ENCODE measurements at regions not wholly inside any gene's neighbourhood (a gene's known extent, or its start where the extent isn't known, plus 50 kb on each side); places are given as distances from the start of the nearest gene placed in this dataset.
"Not testable (repeated sequence)": the region's sequence is repeated elsewhere in the genome, so short reads cannot be mapped to it uniquely, and the experiment has no call there.

- H3K27me3 ChIP-seq (ENCODE audit: insufficient read depth, low read depth, low read length) = no peaks in the 10 kb centered on the region
- no peak overlapping the region for H3K9ac ChIP-seq (ENCODE audit: low read length)
Observed at GRCh38 chrX:11899091-11899490, 141.1 kb downstream of the MSL3 start.

DNA sequence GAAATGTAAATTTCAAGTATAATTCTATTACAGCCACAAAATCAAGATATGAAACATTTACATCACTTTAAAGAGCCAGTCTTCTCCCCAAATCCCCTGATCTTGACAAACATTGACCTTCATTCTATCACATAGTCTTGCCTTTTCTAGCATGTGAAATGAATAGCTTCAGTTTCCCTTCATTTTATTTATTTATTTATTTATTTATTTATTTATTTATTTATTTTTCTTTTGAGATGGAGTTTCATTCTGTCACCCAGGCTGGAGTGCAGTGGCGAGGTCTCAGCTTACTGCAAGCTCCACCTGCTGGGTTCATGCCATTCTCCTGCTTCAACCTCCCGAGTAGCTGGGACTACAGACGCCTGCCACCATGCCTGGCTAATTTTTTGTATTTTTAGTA lies 147.9 kb downstream of the MSL3 start:
- not testable (repeated sequence) for H3K4me2 ChIP-seq (ENCODE audit: low read length); H3K9ac ChIP-seq (ENCODE audit: low read length); H4K20me1 ChIP-seq (ENCODE audit: insufficient read depth); H3K79me2 ChIP-seq (replicated peaks; ENCODE audit: insufficient read depth, low read length); H3K4me3 ChIP-seq (ENCODE audit: low read length); H3K27me3 ChIP-seq (ENCODE audit: insufficient read depth, low read depth, low read length); H3K36me3 ChIP-seq (ENCODE audit: insufficient read depth, low read length); H3K9me2 ChIP-seq (ENCODE audit: insufficient read depth, low read length); H2AFZ ChIP-seq (ENCODE audit: low read depth, low read length); H3K9me3 ChIP-seq (ENCODE audit: low read length); H3K27ac ChIP-seq (ENCODE audit: low read length); H3F3A ChIP-seq (ENCODE audit: insufficient read depth, low read length, poor library complexity, severe bottlenecking)

More at GRCh38 chrX:11899091-11899490, 141.1 kb downstream of the MSL3 start:
- no peaks in the 10 kb centered on the region for H3K36me3 ChIP-seq (ENCODE audit: insufficient read depth, low read length)
- no peak overlapping the region for H3K27ac ChIP-seq (ENCODE audit: low read length)
- H3K4me3 ChIP-seq (ENCODE audit: low read length) = no peak overlapping the region
- no peaks in the 10 kb centered on the region for H3F3A ChIP-seq (ENCODE audit: insufficient read depth, low read length, poor library complexity, severe bottlenecking)
- TF ChIP-seq RAD21 (conservative IDR thresholded peaks at IDR 0.05) (no peak), TAF1 (IDR thresholded peaks at IDR 0.05; ENCODE audit: low read depth) (no peak), POLR2AphosphoS5 (IDR thresholded peaks at IDR 0.05) (no peak), MXI1 (conservative IDR thresholded peaks at IDR 0.05; ENCODE audit: poor library complexity, severe bottlenecking) (no peak), SMC3 (conservative IDR thresholded peaks at IDR 0.05; ENCODE audit: poor library complexity) (no peak), EP300 (conservative IDR thresholded peaks at IDR 0.05; ENCODE audit: poor library complexity, severe bottlenecking) (no peak), EZH2 (IDR thresholded peaks at IDR 0.05; ENCODE audit: borderline replicate concordance, insufficient read depth, low read length, poor library complexity, severe bottlenecking) (no peak), REST (IDR thresholded peaks at IDR 0.05; ENCODE audit: borderline replicate concordance) (no peak)
- TF ChIP-seq, protein P1, sequence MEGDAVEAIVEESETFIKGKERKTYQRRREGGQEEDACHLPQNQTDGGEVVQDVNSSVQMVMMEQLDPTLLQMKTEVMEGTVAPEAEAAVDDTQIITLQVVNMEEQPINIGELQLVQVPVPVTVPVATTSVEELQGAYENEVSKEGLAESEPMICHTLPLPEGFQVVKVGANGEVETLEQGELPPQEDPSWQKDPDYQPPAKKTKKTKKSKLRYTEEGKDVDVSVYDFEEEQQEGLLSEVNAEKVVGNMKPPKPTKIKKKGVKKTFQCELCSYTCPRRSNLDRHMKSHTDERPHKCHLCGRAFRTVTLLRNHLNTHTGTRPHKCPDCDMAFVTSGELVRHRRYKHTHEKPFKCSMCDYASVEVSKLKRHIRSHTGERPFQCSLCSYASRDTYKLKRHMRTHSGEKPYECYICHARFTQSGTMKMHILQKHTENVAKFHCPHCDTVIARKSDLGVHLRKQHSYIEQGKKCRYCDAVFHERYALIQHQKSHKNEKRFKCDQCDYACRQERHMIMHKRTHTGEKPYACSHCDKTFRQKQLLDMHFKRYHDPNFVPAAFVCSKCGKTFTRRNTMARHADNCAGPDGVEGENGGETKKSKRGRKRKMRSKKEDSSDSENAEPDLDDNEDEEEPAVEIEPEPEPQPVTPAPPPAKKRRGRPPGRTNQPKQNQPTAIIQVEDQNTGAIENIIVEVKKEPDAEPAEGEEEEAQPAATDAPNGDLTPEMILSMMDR (IDR thresholded peaks at IDR 0.05; ENCODE audit: poor library complexity, severe bottlenecking) = no peak
- H3K9me3 ChIP-seq (ENCODE audit: low read length) = no peaks in the 10 kb centered on the region
- H3K4me2 ChIP-seq (ENCODE audit: low read length) = no peak overlapping the region
- H4K20me1 ChIP-seq (ENCODE audit: insufficient read depth) = no peaks in the 10 kb centered on the region
- no peak overlapping the region for H2AFZ ChIP-seq (ENCODE audit: low read depth, low read length)
- H3K79me2 ChIP-seq (replicated peaks; ENCODE audit: insufficient read depth, low read length) = no peaks in the 10 kb centered on the region
- H3K9me2 ChIP-seq (ENCODE audit: insufficient read depth, low read length) = no peaks in the 10 kb centered on the region

DNA sequence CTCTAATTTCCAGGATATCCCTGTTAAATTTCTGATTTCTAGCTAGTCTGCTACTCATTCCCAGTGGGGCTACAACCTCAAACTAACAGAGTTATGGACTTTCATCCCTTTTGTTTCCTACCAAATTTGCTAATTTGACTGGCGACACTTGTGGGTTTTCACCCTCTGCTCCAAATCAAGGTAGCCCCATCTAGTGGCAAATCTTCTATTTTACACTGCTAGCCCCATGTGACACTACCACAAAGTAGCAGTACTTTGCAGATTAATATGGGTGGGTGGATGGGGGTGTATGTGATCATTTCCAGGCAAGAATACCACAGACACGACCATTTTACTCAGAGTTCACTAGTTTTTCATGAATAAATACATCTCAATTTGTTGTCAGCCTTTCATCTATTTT lies 150.3 kb downstream of the MSL3 start:
- no peaks in the 10 kb centered on the region for H3K27me3 ChIP-seq (ENCODE audit: insufficient read depth, low read depth, low read length)
- H3K79me2 ChIP-seq (replicated peaks; ENCODE audit: insufficient read depth, low read length) = no peaks in the 10 kb centered on the region
- H3F3A ChIP-seq (ENCODE audit: insufficient read depth, low read length, poor library complexity, severe bottlenecking) = no peaks in the 10 kb centered on the region
- H3K4me3 ChIP-seq (ENCODE audit: low read length) = no peak overlapping the region
- no peak overlapping the region for H3K4me2 ChIP-seq (ENCODE audit: low read length)
- H3K9me2 ChIP-seq (ENCODE audit: insufficient read depth, low read length) = no peaks in the 10 kb centered on the region
- TF ChIP-seq MXI1 (conservative IDR thresholded peaks at IDR 0.05; ENCODE audit: poor library complexity, severe bottlenecking) (no peak), SMC3 (conservative IDR thresholded peaks at IDR 0.05; ENCODE audit: poor library complexity) (no peak), EZH2 (IDR thresholded peaks at IDR 0.05; ENCODE audit: borderline replicate concordance, insufficient read depth, low read length, poor library complexity, severe bottlenecking) (no peak)
- H2AFZ ChIP-seq (ENCODE audit: low read depth, low read length) = no peak overlapping the region
- H3K36me3 ChIP-seq (ENCODE audit: insufficient read depth, low read length) = no peaks in the 10 kb centered on the region
- H3K9me3 ChIP-seq (ENCODE audit: low read length) = no peaks in the 10 kb centered on the region
- H3K9ac ChIP-seq (ENCODE audit: low read length) = no peak overlapping the region
- H3K27ac ChIP-seq (ENCODE audit: low read length) = no peak overlapping the region
- H4K20me1 ChIP-seq (ENCODE audit: insufficient read depth) = no peaks in the 10 kb centered on the region

All from neural cell (in vitro differentiated cells).